ENCODE measurements at regions not wholly inside any gene's neighbourhood (a gene's known extent, or its start where the extent isn't known, plus 50 kb on each side); places are given as distances from the start of the nearest gene placed in this dataset.

GRCh38 chr3:40770061-40770460, 245.3 kb downstream of the ZNF621 start:
- Histone ChIP-seq H3K4me1 (ENCODE audit: control insufficient read depth, extremely low read depth, insufficient read depth, low read length) (no peaks in the 10 kb centered on the region), H3K27ac (ENCODE audit: insufficient read depth, low read length) (no peak overlapping the region), H3K9me3 (ENCODE audit: control insufficient read depth, insufficient read depth, low read depth, low read length) (no peaks in the 10 kb centered on the region), H3K27me3 (ENCODE audit: control insufficient read depth, insufficient read depth, low read length) (no peaks in the 10 kb centered on the region), H3K79me2 (ENCODE audit: control insufficient read depth, insufficient read depth, low read length) (no peaks in the 10 kb centered on the region), H4K20me1 (ENCODE audit: control insufficient read depth, extremely low read depth, insufficient read depth, low read length) (no peaks in the 10 kb centered on the region), H3K4me3 (replicated peaks in 1 of 4; ENCODE audit: control extremely low read depth in 1 of 4, insufficient read depth in 1 of 4, low read depth in 3 of 4, low read length in 4 of 4) (no peak overlapping the region), H3K9ac (ENCODE audit: insufficient read depth, low read length) (no peak overlapping the region), H3K4me2 (ENCODE audit: extremely low read depth, insufficient read depth, low read length) (no peak overlapping the region), H3K36me3 (ENCODE audit: control insufficient read depth, insufficient read depth, low read length) (no peaks in the 10 kb centered on the region), H2AFZ (ENCODE audit: low read length) (no peak overlapping the region)
- DNase-seq (ENCODE audit: low read depth in 2 of 2), result no peak
- TF ChIP-seq EZH2 (IDR thresholded peaks at IDR 0.05; ENCODE audit: low read length, missing control alignments) (no peak), CTCF (conservative IDR thresholded peaks at IDR 0.05 in 1 of 2, IDR thresholded peaks at IDR 0.05 in 1 of 2; ENCODE audit: low read depth in 1 of 2, low read length in 2 of 2) (no peak)

GRCh38 chr3:40771112-40771511, 246.4 kb downstream of the ZNF621 start:
- no peaks in the 10 kb centered on the region for H3K4me1 ChIP-seq (ENCODE audit: control insufficient read depth, extremely low read depth, insufficient read depth, low read length)
- H3K4me3 ChIP-seq (replicated peaks in 1 of 4; ENCODE audit: control extremely low read depth in 1 of 4, insufficient read depth in 1 of 4, low read depth in 3 of 4, low read length in 4 of 4), result no peak overlapping the region
- no peak overlapping the region for H3K9ac ChIP-seq (ENCODE audit: insufficient read depth, low read length)
- H3K79me2 ChIP-seq (ENCODE audit: control insufficient read depth, insufficient read depth, low read length), result no peaks in the 10 kb centered on the region
- H3K27ac ChIP-seq (ENCODE audit: insufficient read depth, low read length), result no peak overlapping the region
- no peaks in the 10 kb centered on the region for H3K27me3 ChIP-seq (ENCODE audit: control insufficient read depth, insufficient read depth, low read length)
- H4K20me1 ChIP-seq (ENCODE audit: control insufficient read depth, extremely low read depth, insufficient read depth, low read length), result no peaks in the 10 kb centered on the region
- H3K9me3 ChIP-seq (ENCODE audit: control insufficient read depth, insufficient read depth, low read depth, low read length), result no peaks in the 10 kb centered on the region
- no peak overlapping the region for H2AFZ ChIP-seq (ENCODE audit: low read length)
- H3K36me3 ChIP-seq (ENCODE audit: control insufficient read depth, insufficient read depth, low read length), result no peaks in the 10 kb centered on the region
- TF ChIP-seq CTCF (conservative IDR thresholded peaks at IDR 0.05 in 1 of 2, IDR thresholded peaks at IDR 0.05 in 1 of 2; ENCODE audit: low read depth in 1 of 2, low read length in 2 of 2) (no peak), EZH2 (IDR thresholded peaks at IDR 0.05; ENCODE audit: low read length, missing control alignments) (no peak)
- no peak overlapping the region for H3K4me2 ChIP-seq (ENCODE audit: extremely low read depth, insufficient read depth, low read length)
- DNase-seq (ENCODE audit: low read depth in 2 of 2), result no peak

GRCh38 chr3:40779039-40779438, 254.3 kb downstream of the ZNF621 start:
- no peak for DNase-seq (ENCODE audit: low read depth in 2 of 2)
- H3K4me1 ChIP-seq (ENCODE audit: control insufficient read depth, extremely low read depth, insufficient read depth, low read length), result peaks cover 2% of the 10 kb centered on the region
- no peak overlapping the region for H3K4me3 ChIP-seq (replicated peaks in 1 of 4; ENCODE audit: control extremely low read depth in 1 of 4, insufficient read depth in 1 of 4, low read depth in 3 of 4, low read length in 4 of 4)
- H3K27ac ChIP-seq (ENCODE audit: insufficient read depth, low read length), result no peak overlapping the region
- no peaks in the 10 kb centered on the region for H3K79me2 ChIP-seq (ENCODE audit: control insufficient read depth, insufficient read depth, low read length)
- no peak for TF ChIP-seq EZH2 (IDR thresholded peaks at IDR 0.05; ENCODE audit: low read length, missing control alignments)
- no peak for TF ChIP-seq CTCF (conservative IDR thresholded peaks at IDR 0.05 in 1 of 2, IDR thresholded peaks at IDR 0.05 in 1 of 2; ENCODE audit: low read depth in 1 of 2, low read length in 2 of 2)
- H3K4me2 ChIP-seq (ENCODE audit: extremely low read depth, insufficient read depth, low read length), result no peak overlapping the region
- no peaks in the 10 kb centered on the region for H4K20me1 ChIP-seq (ENCODE audit: control insufficient read depth, extremely low read depth, insufficient read depth, low read length)
- no peaks in the 10 kb centered on the region for H3K9me3 ChIP-seq (ENCODE audit: control insufficient read depth, insufficient read depth, low read depth, low read length)
- H3K9ac ChIP-seq (ENCODE audit: insufficient read depth, low read length), result no peak overlapping the region
- no peaks in the 10 kb centered on the region for H3K36me3 ChIP-seq (ENCODE audit: control insufficient read depth, insufficient read depth, low read length)
- no peak overlapping the region for H2AFZ ChIP-seq (ENCODE audit: low read length)
- no peaks in the 10 kb centered on the region for H3K27me3 ChIP-seq (ENCODE audit: control insufficient read depth, insufficient read depth, low read length)

Measured in fibroblast of lung (primary cell).